ENCODE measurements at regions not wholly inside any gene's neighbourhood (a gene's known extent, or its start where the extent isn't known, plus 50 kb on each side); places are given as distances from the start of the nearest gene placed in this dataset.
"Not testable (repeated sequence)": the region's sequence is repeated elsewhere in the genome, so short reads cannot be mapped to it uniquely, and the experiment has no call there.

- FAIRE-seq: no peak
- TF ChIP-seq POLR2A (IDR thresholded peaks at IDR 0.05; ENCODE audit: low read depth, low read length) (no peak), TAF1 (IDR thresholded peaks at IDR 0.05; ENCODE audit: low read depth, low read length) (no peak), POU2F2 (IDR thresholded peaks at IDR 0.05; ENCODE audit: low read depth, low read length) (no peak), PAX5 (IDR thresholded peaks at IDR 0.05; ENCODE audit: insufficient read depth, low read length, severe bottlenecking) (no peak), SPI1 (IDR thresholded peaks at IDR 0.05; ENCODE audit: low read depth, low read length) (no peak), POLR2AphosphoS5 (IDR thresholded peaks at IDR 0.05; ENCODE audit: low read depth, low read length) (no peak)
- DNase-seq (ENCODE audit: insufficient read length, low spot score): no peak
These were observed 703.2 kb downstream of the XPNPEP1 start for GRCh38 chr10:109219935-109220605.

- DNase-seq (ENCODE audit: insufficient read length, low spot score) (no peak), FAIRE-seq (no peak)
- TF ChIP-seq POLR2A (IDR thresholded peaks at IDR 0.05; ENCODE audit: low read depth, low read length) (no peak), SPI1 (IDR thresholded peaks at IDR 0.05; ENCODE audit: low read depth, low read length) (no peak), POLR2AphosphoS5 (IDR thresholded peaks at IDR 0.05; ENCODE audit: low read depth, low read length) (no peak), POU2F2 (IDR thresholded peaks at IDR 0.05; ENCODE audit: low read depth, low read length) (no peak), PAX5 (IDR thresholded peaks at IDR 0.05; ENCODE audit: insufficient read depth, low read length, severe bottlenecking) (no peak), TAF1 (IDR thresholded peaks at IDR 0.05; ENCODE audit: low read depth, low read length) (no peak)
These were observed 705.1 kb downstream of the XPNPEP1 start for GRCh38 chr10:109218207-109218606.

GRCh38 chr10:109215291-109216075, 707.8 kb downstream of the XPNPEP1 start:
- FAIRE-seq (no peak), DNase-seq (ENCODE audit: insufficient read length, low spot score) (no peak)
- TF ChIP-seq TAF1 (IDR thresholded peaks at IDR 0.05; ENCODE audit: low read depth, low read length): no peak
- no peak for TF ChIP-seq PAX5 (IDR thresholded peaks at IDR 0.05; ENCODE audit: insufficient read depth, low read length, severe bottlenecking)
- no peak for TF ChIP-seq POLR2AphosphoS5 (IDR thresholded peaks at IDR 0.05; ENCODE audit: low read depth, low read length)
- TF ChIP-seq POU2F2 (IDR thresholded peaks at IDR 0.05; ENCODE audit: low read depth, low read length): no peak
- TF ChIP-seq POLR2A (IDR thresholded peaks at IDR 0.05; ENCODE audit: low read depth, low read length): no peak
- TF ChIP-seq SPI1 (IDR thresholded peaks at IDR 0.05; ENCODE audit: low read depth, low read length): no peak

GRCh38 chr10:109214891-109215290, 708.4 kb downstream of the XPNPEP1 start:
- not testable (repeated sequence) for FAIRE-seq; DNase-seq (ENCODE audit: insufficient read length, low spot score)

- FAIRE-seq (no peak), DNase-seq (ENCODE audit: insufficient read length, low spot score) (no peak)
- TF ChIP-seq POU2F2 (IDR thresholded peaks at IDR 0.05; ENCODE audit: low read depth, low read length) (no peak), SPI1 (IDR thresholded peaks at IDR 0.05; ENCODE audit: low read depth, low read length) (no peak)
These were observed 716.0 kb downstream of the XPNPEP1 start for GRCh38 chr10:109207361-109207760.

- TF ChIP-seq TAF1 (IDR thresholded peaks at IDR 0.05; ENCODE audit: low read depth, low read length) (no peak), POLR2AphosphoS5 (IDR thresholded peaks at IDR 0.05; ENCODE audit: low read depth, low read length) (no peak), SPI1 (IDR thresholded peaks at IDR 0.05; ENCODE audit: low read depth, low read length) (no peak), PAX5 (IDR thresholded peaks at IDR 0.05; ENCODE audit: insufficient read depth, low read length, severe bottlenecking) (no peak), POLR2A (IDR thresholded peaks at IDR 0.05; ENCODE audit: low read depth, low read length) (no peak)
- DNase-seq (ENCODE audit: insufficient read length, low spot score) (no peak), FAIRE-seq (no peak)
These were observed 717.3 kb downstream of the XPNPEP1 start for GRCh38 chr10:109205929-109206585.

- FAIRE-seq (no peak), DNase-seq (ENCODE audit: insufficient read length, low spot score) (no peak)
- TF ChIP-seq POLR2A (IDR thresholded peaks at IDR 0.05; ENCODE audit: low read depth, low read length) (no peak), POU2F2 (IDR thresholded peaks at IDR 0.05; ENCODE audit: low read depth, low read length) (no peak), SPI1 (IDR thresholded peaks at IDR 0.05; ENCODE audit: low read depth, low read length) (no peak), PAX5 (IDR thresholded peaks at IDR 0.05; ENCODE audit: insufficient read depth, low read length, severe bottlenecking) (no peak), TAF1 (IDR thresholded peaks at IDR 0.05; ENCODE audit: low read depth, low read length) (no peak), POLR2AphosphoS5 (IDR thresholded peaks at IDR 0.05; ENCODE audit: low read depth, low read length) (no peak)
These were observed 719.5 kb downstream of the XPNPEP1 start for GRCh38 chr10:109203646-109204353.

- FAIRE-seq (no peak), DNase-seq (ENCODE audit: insufficient read length, low spot score) (no peak)
- TF ChIP-seq TAF1 (IDR thresholded peaks at IDR 0.05; ENCODE audit: low read depth, low read length) (no peak), PAX5 (IDR thresholded peaks at IDR 0.05; ENCODE audit: insufficient read depth, low read length, severe bottlenecking) (no peak), POLR2AphosphoS5 (IDR thresholded peaks at IDR 0.05; ENCODE audit: low read depth, low read length) (no peak), POU2F2 (IDR thresholded peaks at IDR 0.05; ENCODE audit: low read depth, low read length) (no peak)
These were observed 721.2 kb downstream of the XPNPEP1 start for GRCh38 chr10:109202111-109202510.

GRCh38 chr10:109200646-109201045, 722.7 kb downstream of the XPNPEP1 start:
- FAIRE-seq: no peak
- no peak for DNase-seq (ENCODE audit: insufficient read length, low spot score)
- TF ChIP-seq SPI1 (IDR thresholded peaks at IDR 0.05; ENCODE audit: low read depth, low read length): no peak
- TF ChIP-seq POU2F2 (IDR thresholded peaks at IDR 0.05; ENCODE audit: low read depth, low read length): no peak
- TF ChIP-seq TAF1 (IDR thresholded peaks at IDR 0.05; ENCODE audit: low read depth, low read length): no peak
- no peak for TF ChIP-seq POLR2A (IDR thresholded peaks at IDR 0.05; ENCODE audit: low read depth, low read length)
- TF ChIP-seq POLR2AphosphoS5 (IDR thresholded peaks at IDR 0.05; ENCODE audit: low read depth, low read length): no peak
- no peak for TF ChIP-seq PAX5 (IDR thresholded peaks at IDR 0.05; ENCODE audit: insufficient read depth, low read length, severe bottlenecking)
